ENCODE measurements at regions not wholly inside any gene's neighbourhood (a gene's known extent, or its start where the extent isn't known, plus 50 kb on each side); places are given as distances from the start of the nearest gene placed in this dataset.

DNA sequence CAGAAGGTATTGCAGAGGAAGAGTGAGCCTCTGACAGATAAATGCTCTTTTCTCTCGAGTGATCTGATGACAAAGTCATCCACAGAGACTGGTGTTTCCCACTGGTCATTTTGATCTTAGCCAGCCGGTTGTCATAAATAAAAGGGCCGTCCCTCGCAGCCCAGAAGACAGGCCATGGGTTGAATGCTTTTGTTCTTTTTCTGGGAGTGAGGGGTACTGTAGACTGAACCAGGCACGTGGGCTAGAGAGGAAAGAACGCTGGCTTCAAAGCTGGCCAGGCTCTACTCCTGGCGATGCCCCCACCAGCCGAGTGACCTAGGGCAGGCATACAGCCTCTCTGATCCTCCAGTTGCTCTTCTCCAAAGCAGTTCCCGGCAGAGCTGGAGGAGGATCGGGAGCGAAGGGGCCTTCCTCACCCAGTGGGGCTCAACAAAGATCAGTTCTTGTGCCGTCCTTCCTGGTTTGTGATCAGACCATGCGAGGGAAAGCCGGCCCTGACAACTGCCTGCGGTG, 193.5 kb downstream of the INHBB start:
- DNase-seq (no peak), ATAC-seq (ENCODE audit: low read depth) (no peak)
- ChIA-PET CTCF (no interaction called here), POLR2A (no interaction called here)
- intact Hi-C loops (cut with micrococcal nuclease) = no loop called here
- Mint-ChIP-seq H3K4me3 (no peak overlapping the region), H3K4me1 (no peaks in the 10 kb centered on the region), H3K27ac (no peak overlapping the region), H3K27me3 (peaks cover 5% of the 10 kb centered on the region), H3K9me3 (ENCODE audit: insufficient read depth) (no peaks in the 10 kb centered on the region)
- Histone ChIP-seq H3K27ac (ENCODE audit: low read length in 2 of 2) (no peak overlapping the region), H3K4me3 (ENCODE audit: control extremely low read depth in 1 of 5, extremely low read depth in 1 of 5, insufficient read depth in 1 of 5, low read depth in 2 of 5, low read length in 4 of 5) (no peak overlapping the region), H3K27me3 (replicated peaks in 1 of 4; ENCODE audit: control extremely low read depth in 1 of 4, control insufficient read depth in 3 of 4, insufficient read depth in 4 of 4, low read length in 3 of 4) (no peaks in the 10 kb centered on the region), H3K4me2 (replicated peaks; ENCODE audit: low read depth, low read length, poor library complexity, severe bottlenecking) (no peak overlapping the region), H3K9me3 (ENCODE audit: control extremely low read depth in 1 of 3, control insufficient read depth in 2 of 3, insufficient read depth in 1 of 3, low read length in 2 of 3) (peaks cover 0 to 11% (median 0%) of the 10 kb centered on the region in 3 donors), H3K9ac (ENCODE audit: low read length) (no peak overlapping the region), H3K36me3 (replicated peaks in 1 of 2; ENCODE audit: control extremely low read depth in 1 of 2, control insufficient read depth in 1 of 2, extremely low read depth in 1 of 2, insufficient read depth in 2 of 2, low read length in 1 of 2) (no peaks in the 10 kb centered on the region), H3K79me2 (ENCODE audit: control insufficient read depth, insufficient read depth, low read length) (no peaks in the 10 kb centered on the region), H3K4me1 (ENCODE audit: control insufficient read depth in 2 of 2, insufficient read depth in 2 of 2, low read length in 2 of 2) (no peaks in the 10 kb centered on the region), H4K20me1 (ENCODE audit: control insufficient read depth, insufficient read depth, low read length, poor library complexity, severe bottlenecking) (no peaks in the 10 kb centered on the region), H2AFZ (ENCODE audit: insufficient read depth, low read depth, low read length, poor library complexity, severe bottlenecking) (no peak overlapping the region)
- 89% methylated on average over 12 of the region's 15 CpGs for WGBS (ENCODE audit: insufficient coverage)
- TF ChIP-seq, protein P1, sequence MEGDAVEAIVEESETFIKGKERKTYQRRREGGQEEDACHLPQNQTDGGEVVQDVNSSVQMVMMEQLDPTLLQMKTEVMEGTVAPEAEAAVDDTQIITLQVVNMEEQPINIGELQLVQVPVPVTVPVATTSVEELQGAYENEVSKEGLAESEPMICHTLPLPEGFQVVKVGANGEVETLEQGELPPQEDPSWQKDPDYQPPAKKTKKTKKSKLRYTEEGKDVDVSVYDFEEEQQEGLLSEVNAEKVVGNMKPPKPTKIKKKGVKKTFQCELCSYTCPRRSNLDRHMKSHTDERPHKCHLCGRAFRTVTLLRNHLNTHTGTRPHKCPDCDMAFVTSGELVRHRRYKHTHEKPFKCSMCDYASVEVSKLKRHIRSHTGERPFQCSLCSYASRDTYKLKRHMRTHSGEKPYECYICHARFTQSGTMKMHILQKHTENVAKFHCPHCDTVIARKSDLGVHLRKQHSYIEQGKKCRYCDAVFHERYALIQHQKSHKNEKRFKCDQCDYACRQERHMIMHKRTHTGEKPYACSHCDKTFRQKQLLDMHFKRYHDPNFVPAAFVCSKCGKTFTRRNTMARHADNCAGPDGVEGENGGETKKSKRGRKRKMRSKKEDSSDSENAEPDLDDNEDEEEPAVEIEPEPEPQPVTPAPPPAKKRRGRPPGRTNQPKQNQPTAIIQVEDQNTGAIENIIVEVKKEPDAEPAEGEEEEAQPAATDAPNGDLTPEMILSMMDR (IDR thresholded peaks at IDR 0.05) = no peak
- no peak for TF ChIP-seq EZH2 (IDR thresholded peaks at IDR 0.05; ENCODE audit: borderline replicate concordance, insufficient read depth, low read depth, low read length, poor library complexity, severe bottlenecking)

DNA sequence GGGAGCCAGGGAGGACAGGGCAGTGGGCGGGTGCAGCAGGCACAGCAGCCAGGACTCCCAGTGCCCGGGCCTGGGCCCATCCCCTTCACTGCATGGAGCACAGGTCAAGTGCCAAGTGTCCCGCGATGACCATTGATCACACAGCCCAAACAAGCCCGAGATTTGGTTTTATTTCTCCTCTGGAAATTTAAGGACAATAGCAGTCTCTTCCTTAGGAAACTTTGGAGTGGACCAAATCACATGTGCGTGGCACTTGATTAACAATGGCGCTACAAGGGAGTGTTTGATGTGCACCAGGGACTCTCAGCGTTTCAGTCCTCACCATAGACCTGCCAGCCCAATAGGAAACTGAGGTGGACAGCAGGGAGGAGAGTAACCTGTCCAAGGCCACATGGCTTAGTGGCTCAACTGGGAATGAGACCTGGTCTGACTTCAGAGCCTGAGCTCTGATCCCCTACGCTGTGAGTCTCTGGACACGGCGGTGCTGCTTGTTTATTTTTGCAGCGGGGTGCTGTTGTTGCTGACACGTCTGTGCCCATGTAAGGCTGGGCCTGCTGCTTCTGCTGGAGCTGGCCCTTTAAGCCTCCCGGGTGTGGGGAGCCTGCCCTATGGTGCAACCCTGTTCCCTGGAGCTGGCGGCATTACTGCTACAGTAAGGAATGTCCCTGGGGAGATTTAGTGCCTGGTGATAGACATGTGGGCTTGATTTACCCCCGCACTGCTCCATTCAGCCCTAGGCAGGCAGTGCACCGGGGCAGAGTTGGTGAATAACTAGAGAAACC, 194.2 kb downstream of the INHBB start:
- ATAC-seq (ENCODE audit: low read depth) (no peak), DNase-seq (no peak)
- H3K4me2 ChIP-seq (replicated peaks; ENCODE audit: low read depth, low read length, poor library complexity, severe bottlenecking) = no peak overlapping the region
- H3K27ac ChIP-seq (ENCODE audit: low read length in 2 of 2) = no peak overlapping the region
- peaks cover 0 to 7% (median 0%) of the 10 kb centered on the region in 3 donors for H3K9me3 ChIP-seq (ENCODE audit: control extremely low read depth in 1 of 3, control insufficient read depth in 2 of 3, insufficient read depth in 1 of 3, low read length in 2 of 3)
- no peak overlapping the region for H3K9ac ChIP-seq (ENCODE audit: low read length)
- ChIA-PET POLR2A (no interaction called here), CTCF (no interaction called here)
- Mint-ChIP-seq H3K27ac (no peak overlapping the region), H3K4me1 (no peaks in the 10 kb centered on the region), H3K27me3 (peaks cover 5% of the 10 kb centered on the region), H3K4me3 (no peak overlapping the region), H3K9me3 (ENCODE audit: insufficient read depth) (no peaks in the 10 kb centered on the region)
- no peaks in the 10 kb centered on the region for H3K4me1 ChIP-seq (ENCODE audit: control insufficient read depth in 2 of 2, insufficient read depth in 2 of 2, low read length in 2 of 2)
- H3K27me3 ChIP-seq (replicated peaks in 1 of 4; ENCODE audit: control extremely low read depth in 1 of 4, control insufficient read depth in 3 of 4, insufficient read depth in 4 of 4, low read length in 3 of 4) = no peaks in the 10 kb centered on the region
- no peaks in the 10 kb centered on the region for H3K36me3 ChIP-seq (replicated peaks in 1 of 2; ENCODE audit: control extremely low read depth in 1 of 2, control insufficient read depth in 1 of 2, extremely low read depth in 1 of 2, insufficient read depth in 2 of 2, low read length in 1 of 2)
- no peaks in the 10 kb centered on the region for H3K79me2 ChIP-seq (ENCODE audit: control insufficient read depth, insufficient read depth, low read length)
- H2AFZ ChIP-seq (ENCODE audit: insufficient read depth, low read depth, low read length, poor library complexity, severe bottlenecking) = no peak overlapping the region
- no peak overlapping the region for H3K4me3 ChIP-seq (ENCODE audit: control extremely low read depth in 1 of 5, extremely low read depth in 1 of 5, insufficient read depth in 1 of 5, low read depth in 2 of 5, low read length in 4 of 5)
- intact Hi-C loops (cut with micrococcal nuclease) = no loop called here
- 90% methylated on average over 15 of the region's 17 CpGs for WGBS (ENCODE audit: insufficient coverage)
- TF ChIP-seq, protein P1 (IDR thresholded peaks at IDR 0.05) = no peak
- no peak for TF ChIP-seq EZH2 (IDR thresholded peaks at IDR 0.05; ENCODE audit: borderline replicate concordance, insufficient read depth, low read depth, low read length, poor library complexity, severe bottlenecking)
- no peaks in the 10 kb centered on the region for H4K20me1 ChIP-seq (ENCODE audit: control insufficient read depth, insufficient read depth, low read length, poor library complexity, severe bottlenecking)

Measured in B cell (primary cell).